ENCODE measurements at regions not wholly inside any gene's neighbourhood (a gene's known extent, or its start where the extent isn't known, plus 50 kb on each side); places are given as distances from the start of the nearest gene placed in this dataset.

GRCh38 chr3:105235221-105235620, 131.5 kb upstream of the ALCAM start:
- H3K4me3 ChIP-seq, result no peak overlapping the region
- no peak for TF ChIP-seq RFX5 (IDR thresholded peaks at IDR 0.05)
- TF ChIP-seq, protein P1, sequence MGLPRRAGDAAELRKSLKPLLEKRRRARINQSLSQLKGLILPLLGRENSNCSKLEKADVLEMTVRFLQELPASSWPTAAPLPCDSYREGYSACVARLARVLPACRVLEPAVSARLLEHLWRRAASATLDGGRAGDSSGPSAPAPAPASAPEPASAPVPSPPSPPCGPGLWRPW (IDR thresholded peaks at IDR 0.05), result no peak
- TF ChIP-seq CTCF (IDR thresholded peaks at IDR 0.05), result no peak
- no peak for TF ChIP-seq FOSB (CRISPR knock-in tag; IDR thresholded peaks at IDR 0.05)
- TF ChIP-seq EHF (CRISPR knock-in tag; IDR thresholded peaks at IDR 0.05), result no peak
- TF ChIP-seq, protein P2, sequence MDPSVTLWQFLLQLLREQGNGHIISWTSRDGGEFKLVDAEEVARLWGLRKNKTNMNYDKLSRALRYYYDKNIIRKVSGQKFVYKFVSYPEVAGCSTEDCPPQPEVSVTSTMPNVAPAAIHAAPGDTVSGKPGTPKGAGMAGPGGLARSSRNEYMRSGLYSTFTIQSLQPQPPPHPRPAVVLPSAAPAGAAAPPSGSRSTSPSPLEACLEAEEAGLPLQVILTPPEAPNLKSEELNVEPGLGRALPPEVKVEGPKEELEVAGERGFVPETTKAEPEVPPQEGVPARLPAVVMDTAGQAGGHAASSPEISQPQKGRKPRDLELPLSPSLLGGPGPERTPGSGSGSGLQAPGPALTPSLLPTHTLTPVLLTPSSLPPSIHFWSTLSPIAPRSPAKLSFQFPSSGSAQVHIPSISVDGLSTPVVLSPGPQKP (IDR thresholded peaks at IDR 0.05; ENCODE audit: low read depth, low read length), result no peak
- TF ChIP-seq, protein P3, sequence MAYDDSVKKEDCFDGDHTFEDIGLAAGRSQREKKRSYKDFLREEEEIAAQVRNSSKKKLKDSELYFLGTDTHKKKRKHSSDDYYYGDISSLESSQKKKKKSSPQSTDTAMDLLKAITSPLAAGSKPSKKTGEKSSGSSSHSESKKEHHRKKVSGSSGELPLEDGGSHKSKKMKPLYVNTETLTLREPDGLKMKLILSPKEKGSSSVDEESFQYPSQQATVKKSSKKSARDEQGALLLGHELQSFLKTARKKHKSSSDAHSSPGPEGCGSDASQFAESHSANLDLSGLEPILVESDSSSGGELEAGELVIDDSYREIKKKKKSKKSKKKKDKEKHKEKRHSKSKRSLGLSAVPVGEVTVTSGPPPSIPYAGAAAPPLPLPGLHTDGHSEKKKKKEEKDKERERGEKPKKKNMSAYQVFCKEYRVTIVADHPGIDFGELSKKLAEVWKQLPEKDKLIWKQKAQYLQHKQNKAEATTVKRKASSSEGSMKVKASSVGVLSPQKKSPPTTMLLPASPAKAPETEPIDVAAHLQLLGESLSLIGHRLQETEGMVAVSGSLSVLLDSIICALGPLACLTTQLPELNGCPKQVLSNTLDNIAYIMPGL (CRISPR knock-in tag; IDR thresholded peaks at IDR 0.05; ENCODE audit: borderline replicate concordance), result no peak
- no peak for TF ChIP-seq NFE2L2 (conservative IDR thresholded peaks at IDR 0.05; ENCODE audit: low read length)
- TF ChIP-seq POLR2AphosphoS2 (conservative IDR thresholded peaks at IDR 0.05; ENCODE audit: low read length), result no peak
- ChIA-PET POLR2A (no interaction called here), CTCF (no interaction called here)
- no peak overlapping the region for H3K4me2 ChIP-seq
- H3K27ac ChIP-seq, result no peak overlapping the region
- FAIRE-seq, result no peak
- 66% methylated on average over 2 of the region's 2 CpGs for WGBS (ENCODE audit: missing lambda C conversion rate)
- H3K9me3 ChIP-seq, result no peaks in the 10 kb centered on the region
- no peak for DNase-seq (ENCODE audit: low read depth in 1 of 2, low spot score in 1 of 2)
- ATAC-seq, result no peak
- no peaks in the 10 kb centered on the region for H3K4me1 ChIP-seq

GRCh38 chr3:105235785-105236184, 130.9 kb upstream of the ALCAM start:
- Histone ChIP-seq H3K9me3 (no peaks in the 10 kb centered on the region), H3K4me3 (no peak overlapping the region), H3K4me1 (no peaks in the 10 kb centered on the region), H3K4me2 (no peak overlapping the region), H3K27ac (no peak overlapping the region)
- 32% methylated on average over 1 of the region's 1 CpG for WGBS (ENCODE audit: missing lambda C conversion rate)
- ATAC-seq (no peak), FAIRE-seq (no peak), DNase-seq (ENCODE audit: low read depth in 1 of 2, low spot score in 1 of 2) (no peak)
- TF ChIP-seq, protein P1 (IDR thresholded peaks at IDR 0.05), result no peak
- no peak for TF ChIP-seq EHF (CRISPR knock-in tag; IDR thresholded peaks at IDR 0.05)
- TF ChIP-seq RCOR1 (IDR thresholded peaks at IDR 0.05; ENCODE audit: low read depth, low read length), result no peak
- TF ChIP-seq, protein P4, sequence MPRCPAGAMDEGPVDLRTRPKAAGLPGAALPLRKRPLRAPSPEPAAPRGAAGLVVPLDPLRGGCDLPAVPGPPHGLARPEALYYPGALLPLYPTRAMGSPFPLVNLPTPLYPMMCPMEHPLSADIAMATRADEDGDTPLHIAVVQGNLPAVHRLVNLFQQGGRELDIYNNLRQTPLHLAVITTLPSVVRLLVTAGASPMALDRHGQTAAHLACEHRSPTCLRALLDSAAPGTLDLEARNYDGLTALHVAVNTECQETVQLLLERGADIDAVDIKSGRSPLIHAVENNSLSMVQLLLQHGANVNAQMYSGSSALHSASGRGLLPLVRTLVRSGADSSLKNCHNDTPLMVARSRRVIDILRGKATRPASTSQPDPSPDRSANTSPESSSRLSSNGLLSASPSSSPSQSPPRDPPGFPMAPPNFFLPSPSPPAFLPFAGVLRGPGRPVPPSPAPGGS (IDR thresholded peaks at IDR 0.05), result no peak
- TF ChIP-seq, protein P3 (CRISPR knock-in tag; IDR thresholded peaks at IDR 0.05; ENCODE audit: borderline replicate concordance), result no peak
- no peak for TF ChIP-seq FOSL2 (IDR thresholded peaks at IDR 0.05)
- no peak for TF ChIP-seq FOSL2 (CRISPR knock-in tag; IDR thresholded peaks at IDR 0.05)
- no peak for TF ChIP-seq NFE2L2 (conservative IDR thresholded peaks at IDR 0.05; ENCODE audit: low read length)
- no peak for TF ChIP-seq NPAS2 (CRISPR knock-in tag; IDR thresholded peaks at IDR 0.05; ENCODE audit: borderline replicate concordance)
- TF ChIP-seq ATOH8 (CRISPR knock-in tag; IDR thresholded peaks at IDR 0.05; ENCODE audit: low read depth), result no peak
- TF ChIP-seq CBX8 (IDR thresholded peaks at IDR 0.05), result no peak
- no peak for TF ChIP-seq SREBF2 (IDR thresholded peaks at IDR 0.05)
- no peak for TF ChIP-seq CHD2 (IDR thresholded peaks at IDR 0.05; ENCODE audit: low read length, partially characterized antibody)
- no peak for TF ChIP-seq CHD4 (IDR thresholded peaks at IDR 0.05; ENCODE audit: borderline replicate concordance)
- TF ChIP-seq SMC3 (IDR thresholded peaks at IDR 0.05), result no peak
- no peak for TF ChIP-seq CBX2 (IDR thresholded peaks at IDR 0.05; ENCODE audit: borderline replicate concordance, low read depth)
- TF ChIP-seq, protein P5, sequence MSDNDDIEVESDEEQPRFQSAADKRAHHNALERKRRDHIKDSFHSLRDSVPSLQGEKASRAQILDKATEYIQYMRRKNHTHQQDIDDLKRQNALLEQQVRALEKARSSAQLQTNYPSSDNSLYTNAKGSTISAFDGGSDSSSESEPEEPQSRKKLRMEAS (IDR thresholded peaks at IDR 0.05), result no peak
- TF ChIP-seq, protein P2 (IDR thresholded peaks at IDR 0.05; ENCODE audit: low read depth, low read length), result no peak
- ChIA-PET CTCF (no interaction called here), POLR2A (no interaction called here)

Data from A549 (cell line).